ENCODE measurements at regions not wholly inside any gene's neighbourhood (a gene's known extent, or its start where the extent isn't known, plus 50 kb on each side); places are given as distances from the start of the nearest gene placed in this dataset.
"Not testable (repeated sequence)": the region's sequence is repeated elsewhere in the genome, so short reads cannot be mapped to it uniquely, and the experiment has no call there.

GRCh38 chr16:33986521-33986920, 527.1 kb downstream of the TP53TG3F start:
- not testable (repeated sequence) for H3K79me2 ChIP-seq (ENCODE audit: insufficient read depth, low read length); H3K27ac ChIP-seq (ENCODE audit: low read depth, low read length); DNase-seq (ENCODE audit: insufficient read length, low spot score, missing footprints); H3K9me3 ChIP-seq (ENCODE audit: low read depth, low read length); H4K20me1 ChIP-seq (ENCODE audit: insufficient read depth, low read length); H3K4me1 ChIP-seq (ENCODE audit: insufficient read depth, low read length); H2AFZ ChIP-seq (ENCODE audit: low read length); H3K4me2 ChIP-seq (ENCODE audit: insufficient read depth, low read length); H3K27me3 ChIP-seq (ENCODE audit: insufficient read depth, low read length); H3K36me3 ChIP-seq (ENCODE audit: insufficient read depth, low read length); H3K4me3 ChIP-seq (ENCODE audit: insufficient read depth, low read length)

DNA sequence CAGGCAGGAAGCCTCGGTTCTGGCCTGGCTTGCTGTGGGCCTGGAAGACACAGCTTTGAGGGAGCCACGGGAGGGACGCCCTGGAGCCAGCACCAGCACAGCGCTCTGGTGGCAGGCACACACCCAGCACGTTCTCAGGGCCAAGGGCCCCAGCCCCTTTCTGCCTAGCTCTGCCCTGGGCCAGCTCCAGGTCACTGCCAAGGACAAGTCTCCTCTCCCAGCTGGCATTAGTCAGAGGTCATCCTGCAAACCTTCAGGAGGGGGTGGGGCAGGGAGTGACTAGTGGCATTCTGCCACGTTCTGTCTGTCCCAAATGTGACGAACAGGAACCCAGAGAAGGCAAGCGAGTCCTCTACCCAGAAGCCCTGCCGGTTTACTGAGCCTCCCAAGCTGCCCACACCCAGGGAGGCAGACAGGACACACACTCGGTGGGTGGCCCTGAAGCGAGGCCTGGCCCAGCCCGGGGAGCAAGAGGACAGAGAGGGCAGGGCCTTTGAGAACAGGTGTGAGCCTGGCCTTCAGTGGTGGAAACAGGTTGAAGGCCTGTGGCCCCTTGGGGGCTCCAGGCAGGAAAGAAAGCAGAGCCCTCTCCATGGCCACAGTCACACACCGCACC, 528.0 kb downstream of the TP53TG3F start:
- H3K27me3 ChIP-seq (ENCODE audit: insufficient read depth, low read length); H3K4me3 ChIP-seq (ENCODE audit: insufficient read depth, low read length); DNase-seq (ENCODE audit: insufficient read length, low spot score, missing footprints); H3K4me1 ChIP-seq (ENCODE audit: insufficient read depth, low read length); H3K79me2 ChIP-seq (ENCODE audit: insufficient read depth, low read length); H3K27ac ChIP-seq (ENCODE audit: low read depth, low read length); H3K4me2 ChIP-seq (ENCODE audit: insufficient read depth, low read length); H2AFZ ChIP-seq (ENCODE audit: low read length); H3K36me3 ChIP-seq (ENCODE audit: insufficient read depth, low read length); H4K20me1 ChIP-seq (ENCODE audit: insufficient read depth, low read length); H3K9me3 ChIP-seq (ENCODE audit: low read depth, low read length): not testable (repeated sequence)

- H4K20me1 ChIP-seq (ENCODE audit: insufficient read depth, low read length); H3K79me2 ChIP-seq (ENCODE audit: insufficient read depth, low read length); H3K36me3 ChIP-seq (ENCODE audit: insufficient read depth, low read length); H2AFZ ChIP-seq (ENCODE audit: low read length); H3K27me3 ChIP-seq (ENCODE audit: insufficient read depth, low read length); DNase-seq (ENCODE audit: insufficient read length, low spot score, missing footprints); H3K27ac ChIP-seq (ENCODE audit: low read depth, low read length); H3K4me2 ChIP-seq (ENCODE audit: insufficient read depth, low read length); H3K4me3 ChIP-seq (ENCODE audit: insufficient read depth, low read length); H3K4me1 ChIP-seq (ENCODE audit: insufficient read depth, low read length); H3K9me3 ChIP-seq (ENCODE audit: low read depth, low read length): not testable (repeated sequence)
These were observed 528.6 kb downstream of the TP53TG3F start for GRCh38 chr16:33988012-33988411.

DNA sequence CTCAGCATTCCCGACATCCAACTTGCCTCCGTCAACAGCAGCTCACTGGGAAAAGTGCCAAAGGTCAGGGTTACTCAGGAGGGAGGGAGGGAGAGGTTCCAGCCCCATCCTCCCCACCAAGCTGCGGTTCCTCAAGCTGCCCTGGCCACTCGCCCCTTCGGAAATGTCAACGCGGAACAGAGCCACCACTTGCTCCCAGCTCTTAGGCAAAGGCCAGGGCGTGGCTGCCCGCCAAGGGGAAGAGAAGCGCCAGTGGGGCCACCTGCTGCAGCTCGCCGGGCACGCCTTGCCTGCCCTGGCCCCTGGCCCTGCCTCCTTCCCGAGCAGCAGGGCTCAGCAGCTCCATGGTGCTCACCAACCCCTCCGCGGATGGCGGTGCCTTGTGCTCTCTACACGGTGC, 531.1 kb downstream of the TP53TG3F start:
- not testable (repeated sequence) for H3K4me1 ChIP-seq (ENCODE audit: insufficient read depth, low read length); H3K27ac ChIP-seq (ENCODE audit: low read depth, low read length); H4K20me1 ChIP-seq (ENCODE audit: insufficient read depth, low read length); H3K79me2 ChIP-seq (ENCODE audit: insufficient read depth, low read length); H3K27me3 ChIP-seq (ENCODE audit: insufficient read depth, low read length); H3K36me3 ChIP-seq (ENCODE audit: insufficient read depth, low read length); H3K9me3 ChIP-seq (ENCODE audit: low read depth, low read length); H3K4me2 ChIP-seq (ENCODE audit: insufficient read depth, low read length); DNase-seq (ENCODE audit: insufficient read length, low spot score, missing footprints); H2AFZ ChIP-seq (ENCODE audit: low read length); H3K4me3 ChIP-seq (ENCODE audit: insufficient read depth, low read length)

GRCh38 chr16:33992513-33993177, 533.2 kb downstream of the TP53TG3F start:
- DNase-seq (ENCODE audit: insufficient read length, low spot score, missing footprints): not testable (repeated sequence)

DNA sequence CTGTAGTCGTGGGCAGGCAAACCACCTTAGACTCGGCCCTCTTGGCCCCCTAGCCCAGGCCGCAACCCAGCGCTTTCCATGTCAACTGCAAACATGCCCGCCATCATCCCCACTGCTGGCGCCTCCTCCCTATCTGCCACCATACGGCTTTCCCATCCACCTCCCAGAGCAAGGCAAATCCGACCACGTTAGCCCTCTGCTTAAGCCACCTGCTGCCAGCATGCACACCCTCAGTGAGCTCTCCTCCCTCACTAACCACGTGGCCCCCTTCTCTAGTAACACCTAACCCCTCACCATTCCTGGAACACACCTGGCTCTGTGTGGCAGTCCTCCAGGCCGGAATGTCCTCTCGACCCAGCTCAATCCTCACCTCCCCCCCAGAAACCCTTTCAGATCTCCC, 534.8 kb downstream of the TP53TG3F start:
- H3K27me3 ChIP-seq (ENCODE audit: insufficient read depth, low read length); H3K79me2 ChIP-seq (ENCODE audit: insufficient read depth, low read length); DNase-seq (ENCODE audit: insufficient read length, low spot score, missing footprints); H3K36me3 ChIP-seq (ENCODE audit: insufficient read depth, low read length); H3K4me2 ChIP-seq (ENCODE audit: insufficient read depth, low read length); H3K27ac ChIP-seq (ENCODE audit: low read depth, low read length); H2AFZ ChIP-seq (ENCODE audit: low read length); H4K20me1 ChIP-seq (ENCODE audit: insufficient read depth, low read length); H3K4me3 ChIP-seq (ENCODE audit: insufficient read depth, low read length); H3K9me3 ChIP-seq (ENCODE audit: low read depth, low read length); H3K4me1 ChIP-seq (ENCODE audit: insufficient read depth, low read length): not testable (repeated sequence)

More at GRCh38 chr16:33992513-33993177, 533.2 kb downstream of the TP53TG3F start:
- H3K4me3 ChIP-seq (ENCODE audit: insufficient read depth, low read length); H3K9me3 ChIP-seq (ENCODE audit: low read depth, low read length); H4K20me1 ChIP-seq (ENCODE audit: insufficient read depth, low read length); H3K27me3 ChIP-seq (ENCODE audit: insufficient read depth, low read length); H3K79me2 ChIP-seq (ENCODE audit: insufficient read depth, low read length); H3K4me1 ChIP-seq (ENCODE audit: insufficient read depth, low read length); H3K27ac ChIP-seq (ENCODE audit: low read depth, low read length); H3K4me2 ChIP-seq (ENCODE audit: insufficient read depth, low read length); H2AFZ ChIP-seq (ENCODE audit: low read length); H3K36me3 ChIP-seq (ENCODE audit: insufficient read depth, low read length): not testable (repeated sequence)

DNA sequence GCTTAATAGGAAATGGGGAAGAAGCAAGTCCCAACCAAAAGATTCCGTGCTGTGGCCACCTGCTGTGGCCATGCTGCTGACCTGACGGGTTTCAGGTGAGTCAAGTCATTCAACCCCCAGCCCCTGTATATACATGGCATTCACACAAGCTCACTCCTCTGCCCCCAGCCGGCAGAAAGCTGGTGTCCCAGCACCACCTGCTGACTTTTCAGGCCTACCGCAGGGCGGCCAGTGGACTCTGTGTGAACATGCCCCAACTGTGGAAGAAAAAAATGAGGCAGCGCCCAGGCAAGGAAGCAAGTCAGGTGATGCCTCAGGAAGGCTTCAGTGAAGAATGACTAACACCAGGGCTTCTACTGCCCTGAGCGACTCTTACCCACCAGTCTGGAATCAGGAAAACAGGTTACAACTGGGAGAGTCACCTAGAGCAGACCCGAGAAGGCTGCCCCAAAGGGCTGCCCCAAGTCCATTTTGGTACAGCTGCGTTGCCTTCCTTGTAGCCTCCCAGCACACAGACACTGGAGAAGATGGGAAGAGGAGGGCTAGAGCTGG, 536.5 kb downstream of the TP53TG3F start:
- DNase-seq (ENCODE audit: insufficient read length, low spot score, missing footprints); H4K20me1 ChIP-seq (ENCODE audit: insufficient read depth, low read length); H3K4me3 ChIP-seq (ENCODE audit: insufficient read depth, low read length); H3K79me2 ChIP-seq (ENCODE audit: insufficient read depth, low read length); H2AFZ ChIP-seq (ENCODE audit: low read length); H3K9me3 ChIP-seq (ENCODE audit: low read depth, low read length); H3K27me3 ChIP-seq (ENCODE audit: insufficient read depth, low read length); H3K4me1 ChIP-seq (ENCODE audit: insufficient read depth, low read length); H3K27ac ChIP-seq (ENCODE audit: low read depth, low read length); H3K4me2 ChIP-seq (ENCODE audit: insufficient read depth, low read length); H3K36me3 ChIP-seq (ENCODE audit: insufficient read depth, low read length): not testable (repeated sequence)

- H3K4me1 ChIP-seq (ENCODE audit: insufficient read depth, low read length); H3K79me2 ChIP-seq (ENCODE audit: insufficient read depth, low read length); H3K36me3 ChIP-seq (ENCODE audit: insufficient read depth, low read length); DNase-seq (ENCODE audit: insufficient read length, low spot score, missing footprints); H3K9me3 ChIP-seq (ENCODE audit: low read depth, low read length); H3K27me3 ChIP-seq (ENCODE audit: insufficient read depth, low read length); H3K4me2 ChIP-seq (ENCODE audit: insufficient read depth, low read length); H3K27ac ChIP-seq (ENCODE audit: low read depth, low read length); H3K4me3 ChIP-seq (ENCODE audit: insufficient read depth, low read length); H2AFZ ChIP-seq (ENCODE audit: low read length); H4K20me1 ChIP-seq (ENCODE audit: insufficient read depth, low read length): not testable (repeated sequence)
These were observed 541.8 kb downstream of the TP53TG3F start for GRCh38 chr16:34001184-34001583.

GRCh38 chr16:34001961-34002360, 542.5 kb downstream of the TP53TG3F start:
- not testable (repeated sequence) for DNase-seq (ENCODE audit: insufficient read length, low spot score, missing footprints); H3K4me1 ChIP-seq (ENCODE audit: insufficient read depth, low read length); H2AFZ ChIP-seq (ENCODE audit: low read length); H3K27me3 ChIP-seq (ENCODE audit: insufficient read depth, low read length); H3K36me3 ChIP-seq (ENCODE audit: insufficient read depth, low read length); H3K27ac ChIP-seq (ENCODE audit: low read depth, low read length); H3K9me3 ChIP-seq (ENCODE audit: low read depth, low read length); H3K4me2 ChIP-seq (ENCODE audit: insufficient read depth, low read length); H3K4me3 ChIP-seq (ENCODE audit: insufficient read depth, low read length); H4K20me1 ChIP-seq (ENCODE audit: insufficient read depth, low read length); H3K79me2 ChIP-seq (ENCODE audit: insufficient read depth, low read length)
